Tibial nerve (tissue), 4 donors: ENCODE measurements at regions not wholly inside any gene's neighbourhood (a gene's known extent, or its start where the extent isn't known, plus 50 kb on each side); places are given as distances from the start of the nearest gene placed in this dataset.

Source experiments
- DNase-seq, 2 donors: peaks; one replicate each; pipeline ENCODE4 v3.0.0-alpha.2; 2019; ENCODE audit warnings: low spot score in 2 of 2
- H3K27ac ChIP-seq, 4 donors: fragments of 200-600 bp; sonication (generic) in 3 of 4; one replicate each; pipeline ENCODE4 v1.5.1; 2017 to 2019; ENCODE audit warnings: mild to moderate bottlenecking in 1 of 4
- H3K27me3 ChIP-seq, 2 donors: fragments of 200-600 bp; sonication (generic) in 1 of 2; one replicate each; pipeline versions ENCODE4 v1.5.1 to v1.6.0; 2017 to 2019
- H3K36me3 ChIP-seq, 3 donors: fragments of 200-600 bp; sonication (generic); one replicate each; pipeline ENCODE4 v1.5.1; 2018 to 2019
- H3K4me1 ChIP-seq, 4 donors: fragments of 200-600 bp; sonication (generic) in 3 of 4; one replicate each; pipeline ENCODE4 v1.5.1; 2017 to 2019
- H3K4me3 ChIP-seq, 4 donors: fragments of 200-600 bp; sonication (generic) in 3 of 4; one replicate each; pipeline ENCODE4 v1.5.1; 2017 to 2019; ENCODE audit warnings: mild to moderate bottlenecking in 1 of 4, moderate library complexity in 1 of 4
- H3K9me3 ChIP-seq, 4 donors: fragments of 200-600 bp; sonication (generic) in 3 of 4; one replicate each; pipeline ENCODE4 v1.5.1; 2017 to 2019
- EP300 ChIP-seq, 2 donors: sonication (generic); formaldehyde crosslinking; IDR thresholded peaks; one replicate each; pipeline ENCODE4 v1.6.1; 2017; ENCODE audit warnings: antibody characterized with exemption in 2 of 2, mild to moderate bottlenecking in 1 of 2
- POLR2A ChIP-seq, 2 donors: fragments of 450-650 bp; IDR thresholded peaks; one replicate each; pipeline ENCODE4 v1.6.1; 2017; ENCODE audit warnings: antibody characterized with exemption in 2 of 2, mild to moderate bottlenecking in 2 of 2, moderate library complexity in 2 of 2
- WGBS, 2 donors: methylation state at CpG; one replicate each; pipeline ENCODE4 v1.1.5; 2018; 5-methylcytosine and 5-hydroxymethylcytosine counted together
- TF ChIP-seq, protein P1 (sequence below), 5 experiments: fragments of 200-600 bp in 3 of 5; fragments of 450-650 bp in 2 of 5; sonication (generic) in 3 of 5; IDR thresholded peaks; one replicate each; pipeline ENCODE4 v1.5.1; 2016 to 2019; ENCODE audit warnings: antibody characterized with exemption in 5 of 5, mild to moderate bottlenecking in 3 of 5, moderate library complexity in 2 of 5

DNA sequence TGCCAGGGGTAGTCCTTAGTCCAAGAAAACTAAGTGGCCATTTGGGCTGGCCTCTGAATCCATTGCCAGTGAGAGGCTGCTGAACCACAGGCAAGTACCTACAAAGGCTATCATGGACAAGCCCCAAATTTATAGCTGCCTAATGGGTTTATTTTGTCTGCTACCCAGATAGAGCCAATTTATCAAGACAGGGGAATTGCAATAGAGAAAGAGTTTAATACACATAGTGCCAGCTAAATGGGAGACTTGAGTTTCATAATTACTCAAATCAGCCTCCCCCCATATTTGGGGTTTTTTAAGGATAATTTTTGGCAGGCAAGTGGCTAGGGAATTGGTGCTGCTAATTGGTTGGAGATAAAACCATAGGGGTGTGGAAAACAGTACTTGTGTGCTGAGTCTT is 73.1 kb upstream of the BMP2K start:
- H3K4me1 ChIP-seq, result peaks cover 0 to 17% (median 11%) of the 10 kb centered on the region in 4 donors
- no peak for TF ChIP-seq EP300 (IDR thresholded peaks at IDR 0.05)
- TF ChIP-seq, protein P1, sequence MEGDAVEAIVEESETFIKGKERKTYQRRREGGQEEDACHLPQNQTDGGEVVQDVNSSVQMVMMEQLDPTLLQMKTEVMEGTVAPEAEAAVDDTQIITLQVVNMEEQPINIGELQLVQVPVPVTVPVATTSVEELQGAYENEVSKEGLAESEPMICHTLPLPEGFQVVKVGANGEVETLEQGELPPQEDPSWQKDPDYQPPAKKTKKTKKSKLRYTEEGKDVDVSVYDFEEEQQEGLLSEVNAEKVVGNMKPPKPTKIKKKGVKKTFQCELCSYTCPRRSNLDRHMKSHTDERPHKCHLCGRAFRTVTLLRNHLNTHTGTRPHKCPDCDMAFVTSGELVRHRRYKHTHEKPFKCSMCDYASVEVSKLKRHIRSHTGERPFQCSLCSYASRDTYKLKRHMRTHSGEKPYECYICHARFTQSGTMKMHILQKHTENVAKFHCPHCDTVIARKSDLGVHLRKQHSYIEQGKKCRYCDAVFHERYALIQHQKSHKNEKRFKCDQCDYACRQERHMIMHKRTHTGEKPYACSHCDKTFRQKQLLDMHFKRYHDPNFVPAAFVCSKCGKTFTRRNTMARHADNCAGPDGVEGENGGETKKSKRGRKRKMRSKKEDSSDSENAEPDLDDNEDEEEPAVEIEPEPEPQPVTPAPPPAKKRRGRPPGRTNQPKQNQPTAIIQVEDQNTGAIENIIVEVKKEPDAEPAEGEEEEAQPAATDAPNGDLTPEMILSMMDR (IDR thresholded peaks at IDR 0.05), result no peak
- TF ChIP-seq POLR2A (IDR thresholded peaks at IDR 0.05), result no peak
- no peaks in the 10 kb centered on the region for H3K27me3 ChIP-seq
- H3K9me3 ChIP-seq, result peaks cover 0 to 15% (median 1%) of the 10 kb centered on the region in 4 donors
- no peak for DNase-seq
- H3K4me3 ChIP-seq, result no peak overlapping the region
- no peak overlapping the region for H3K27ac ChIP-seq
- no peaks in the 10 kb centered on the region for H3K36me3 ChIP-seq

GRCh38 chr4:78704317-78704716 is 71.8 kb upstream of the BMP2K start:
- Histone ChIP-seq H3K27ac (peak overlapping the region in 1 of 4 donors; percentile 63), H3K4me3 (no peak overlapping the region), H3K9me3 (peaks cover 0 to 15% (median 1%) of the 10 kb centered on the region in 4 donors), H3K36me3 (no peaks in the 10 kb centered on the region), H3K27me3 (no peaks in the 10 kb centered on the region), H3K4me1 (peaks cover 0 to 17% (median 11%) of the 10 kb centered on the region in 4 donors)
- TF ChIP-seq, protein P1 (IDR thresholded peaks at IDR 0.05), result no peak
- TF ChIP-seq POLR2A (IDR thresholded peaks at IDR 0.05) (no peak), EP300 (IDR thresholded peaks at IDR 0.05) (no peak)
- no peak for DNase-seq

DNA sequence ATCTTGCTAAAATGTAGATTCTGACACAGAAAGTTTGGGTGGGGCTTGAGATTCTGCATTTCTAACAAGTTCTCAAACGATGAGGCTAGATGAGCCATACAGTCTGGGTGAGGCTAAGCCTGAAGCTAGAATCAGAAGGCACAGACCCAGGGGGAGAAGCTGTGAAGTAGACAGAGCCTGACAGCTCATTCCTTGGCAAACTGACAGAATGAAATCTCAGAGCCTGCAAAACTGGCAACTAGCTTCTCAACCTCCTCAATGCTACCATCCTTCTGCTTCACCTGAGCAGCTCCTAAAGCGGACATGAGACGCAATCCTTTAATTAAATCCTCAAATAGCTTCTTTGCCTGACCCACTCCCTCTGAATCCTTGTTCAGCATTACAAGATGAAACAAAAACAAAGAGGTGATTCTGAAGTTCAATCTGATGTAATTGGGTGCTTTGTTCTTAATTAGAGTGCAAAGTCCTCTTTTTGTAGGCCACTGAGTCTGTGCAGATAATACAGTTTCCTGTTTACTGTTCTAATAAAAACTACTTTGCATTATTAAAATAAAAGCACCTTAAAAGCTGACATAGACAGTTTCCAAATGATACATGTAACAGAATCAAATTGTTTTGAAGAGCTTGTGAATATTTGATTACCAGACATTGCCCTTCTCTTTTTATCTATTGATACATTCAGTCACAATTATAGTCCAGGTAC is 71.0 kb upstream of the BMP2K start:
- H3K9me3 ChIP-seq, result peaks cover 0 to 15% (median 1%) of the 10 kb centered on the region in 4 donors
- no peaks in the 10 kb centered on the region for H3K27me3 ChIP-seq
- peak overlapping the region in 2 of 4 donors; percentile 63 to 75 for H3K27ac ChIP-seq
- H3K4me1 ChIP-seq, result peaks cover 0 to 17% (median 11%) of the 10 kb centered on the region in 4 donors
- no peaks in the 10 kb centered on the region for H3K36me3 ChIP-seq
- TF ChIP-seq, protein P1 (IDR thresholded peaks at IDR 0.05), result no peak
- TF ChIP-seq POLR2A (IDR thresholded peaks at IDR 0.05), result no peak
- TF ChIP-seq EP300 (IDR thresholded peaks at IDR 0.05), result no peak
- DNase-seq, result no peak
- 71% methylated on average over 3 of the region's 3 CpGs for WGBS, 2 donors
- no peak overlapping the region for H3K4me3 ChIP-seq

DNA sequence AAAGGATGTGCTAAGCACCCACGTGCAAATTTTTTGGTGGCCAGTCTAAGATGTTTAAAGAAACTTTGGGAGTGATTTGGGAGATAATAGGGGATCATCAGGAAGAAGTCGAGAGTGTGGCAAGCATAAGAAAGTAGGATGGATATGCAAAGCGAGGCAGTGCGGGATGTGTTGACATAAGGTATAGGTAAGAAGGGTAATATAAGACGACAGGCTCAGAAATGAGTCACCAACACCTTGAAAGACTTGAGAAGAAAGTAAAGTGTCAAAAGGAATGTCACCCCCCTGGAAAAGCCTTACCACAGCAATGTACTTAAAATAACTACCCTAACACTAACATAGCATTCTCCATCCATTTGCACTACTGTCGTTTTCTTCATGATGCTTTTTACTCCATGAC is 69.8 kb upstream of the BMP2K start:
- no peak for TF ChIP-seq EP300 (IDR thresholded peaks at IDR 0.05)
- TF ChIP-seq, protein P1 (IDR thresholded peaks at IDR 0.05), result no peak
- no peak for TF ChIP-seq POLR2A (IDR thresholded peaks at IDR 0.05)
- Histone ChIP-seq H3K4me3 (no peak overlapping the region), H3K36me3 (no peaks in the 10 kb centered on the region), H3K9me3 (peaks cover 0 to 15% (median 1%) of the 10 kb centered on the region in 4 donors), H3K27me3 (no peaks in the 10 kb centered on the region), H3K4me1 (peaks cover 0 to 17% (median 11%) of the 10 kb centered on the region in 4 donors), H3K27ac (peak overlapping the region in 2 of 4 donors; percentile 63 to 75)
- DNase-seq, result no peak
- WGBS, 2 donors, result 62 to 64% methylated on average over 6 of the region's 6 CpGs

- H3K27me3 ChIP-seq, result no peaks in the 10 kb centered on the region
- 23 to 33% methylated on average over 2 of the region's 2 CpGs for WGBS, 2 donors
- peak overlapping the region; percentile 37 to 75 (median 54) for H3K27ac ChIP-seq
- DNase-seq, result no peak
- peaks cover 0 to 13% (median 1%) of the 10 kb centered on the region in 4 donors for H3K9me3 ChIP-seq
- no peaks in the 10 kb centered on the region for H3K36me3 ChIP-seq
- no peak overlapping the region for H3K4me3 ChIP-seq
- H3K4me1 ChIP-seq, result peaks cover 0 to 17% (median 11%) of the 10 kb centered on the region in 4 donors
- TF ChIP-seq POLR2A (IDR thresholded peaks at IDR 0.05) (no peak), EP300 (IDR thresholded peaks at IDR 0.05) (no peak)
- TF ChIP-seq, protein P1 (IDR thresholded peaks at IDR 0.05), result no peak
These were observed 68.9 kb upstream of the BMP2K start for GRCh38 chr4:78707268-78707667.
